G401.6 (cell line): ENCODE measurements at regions not wholly inside any gene's neighbourhood (a gene's known extent, or its start where the extent isn't known, plus 50 kb on each side); places are given as distances from the start of the nearest gene placed in this dataset.

Experiments used
- FAIRE-seq: peaks from 2 replicates; lab custom pipeline; 2012; peaks lifted over from hg19 to GRCh38; lab: Jason Lieb, UNC

DNA sequence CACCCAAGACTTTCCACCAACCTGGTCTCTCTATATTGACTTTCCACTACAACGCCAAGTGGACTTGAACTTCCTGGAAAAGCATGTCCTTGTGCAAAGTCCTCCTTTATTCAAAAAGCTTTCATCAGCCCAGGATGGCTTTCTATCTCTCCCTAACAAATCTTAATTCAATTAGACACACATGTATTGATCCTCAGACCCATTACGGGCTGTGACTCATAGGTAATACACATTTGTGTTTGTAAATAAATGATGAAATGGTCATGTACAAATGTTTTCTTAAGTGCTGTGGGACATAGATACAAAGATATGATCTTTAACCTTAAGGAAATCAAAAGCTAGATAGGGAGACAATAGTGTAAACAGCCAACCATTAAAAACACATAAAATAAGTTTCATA is 1189.7 kb downstream of the EFNB2 start:
- no peak for FAIRE-seq

DNA sequence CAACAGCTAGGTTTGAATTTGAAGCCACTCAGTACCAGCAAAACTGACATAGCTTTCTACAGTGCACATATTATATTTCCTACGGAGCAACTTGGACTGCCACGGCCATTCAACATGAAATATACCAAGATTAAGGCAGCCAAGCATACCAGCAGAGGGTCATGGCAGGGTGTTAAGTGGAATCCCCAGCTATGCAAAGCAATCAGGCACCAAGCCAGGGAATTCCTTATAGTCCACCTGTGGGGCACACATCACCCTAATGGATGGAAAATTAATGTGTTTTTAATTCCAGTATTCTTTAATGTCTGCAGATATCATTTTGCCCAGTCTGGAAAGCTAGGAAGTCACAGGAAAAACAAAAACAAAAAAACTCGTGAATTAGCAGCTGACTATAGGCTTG is 1190.3 kb downstream of the EFNB2 start:
- FAIRE-seq = no peak

GRCh38 chr13:105343134-105343806 is 1192.2 kb downstream of the EFNB2 start:
- no peak for FAIRE-seq

GRCh38 chr13:105342281-105342820 is 1193.1 kb downstream of the EFNB2 start:
- FAIRE-seq = no peak

DNA sequence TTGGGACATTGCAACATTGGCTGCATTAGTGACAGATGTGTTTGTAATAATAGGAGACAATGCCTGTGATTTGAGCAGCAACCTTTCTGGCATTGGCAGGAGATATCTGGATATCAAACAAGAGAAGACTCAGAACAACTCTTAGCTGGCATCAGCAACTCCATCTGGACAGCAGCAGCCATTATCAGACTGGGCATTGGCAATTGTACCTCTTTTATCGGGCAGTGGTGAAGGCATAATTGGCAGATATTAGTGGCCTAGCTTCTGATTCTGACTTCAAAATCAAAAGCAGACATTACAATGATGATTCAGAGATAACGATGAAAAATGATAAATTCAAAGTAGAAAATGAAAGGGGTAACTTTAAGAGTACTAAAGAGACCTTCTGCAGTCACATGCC is 1193.7 kb downstream of the EFNB2 start:
- no peak for FAIRE-seq

DNA sequence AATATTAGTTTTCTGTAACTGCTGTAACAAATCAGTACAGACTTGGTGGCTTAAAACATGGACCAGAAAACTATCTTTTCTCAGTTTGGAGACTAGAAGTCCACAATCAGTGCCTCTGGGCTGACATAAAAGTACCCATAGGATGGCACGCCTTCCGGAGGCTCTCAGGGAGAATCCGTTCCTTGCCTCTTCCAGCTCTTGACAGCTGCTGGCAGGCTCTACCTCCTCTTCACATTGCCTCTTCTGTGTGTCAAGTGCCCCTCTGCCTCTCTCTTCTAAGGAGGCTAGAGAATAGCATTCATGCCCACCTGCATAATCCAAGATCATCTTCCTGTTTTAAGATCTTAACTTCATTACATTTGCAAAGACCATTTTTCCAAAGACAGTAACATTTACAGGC is 1194.2 kb downstream of the EFNB2 start:
- no peak for FAIRE-seq

GRCh38 chr13:105340061-105340606 is 1195.3 kb downstream of the EFNB2 start:
- no peak for FAIRE-seq

DNA sequence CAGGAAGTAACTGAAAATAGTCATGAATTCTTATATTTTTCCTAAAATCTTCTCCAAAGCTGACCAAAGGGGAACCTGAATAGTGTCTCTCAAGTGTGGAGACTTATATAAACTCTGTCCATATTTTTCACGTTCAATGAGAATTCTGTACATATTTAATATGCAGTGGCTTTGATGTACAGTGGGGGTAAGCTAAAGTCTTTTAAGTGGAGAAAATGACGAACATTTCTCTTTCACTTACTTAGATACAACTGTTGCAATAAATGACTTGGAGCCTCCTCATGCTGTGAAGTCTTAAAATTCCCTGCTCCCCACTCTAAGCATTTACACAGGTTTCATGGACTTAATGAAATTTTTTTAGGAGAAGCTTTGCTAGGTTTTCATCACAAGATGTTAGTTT is 1196.7 kb downstream of the EFNB2 start:
- no peak for FAIRE-seq

DNA sequence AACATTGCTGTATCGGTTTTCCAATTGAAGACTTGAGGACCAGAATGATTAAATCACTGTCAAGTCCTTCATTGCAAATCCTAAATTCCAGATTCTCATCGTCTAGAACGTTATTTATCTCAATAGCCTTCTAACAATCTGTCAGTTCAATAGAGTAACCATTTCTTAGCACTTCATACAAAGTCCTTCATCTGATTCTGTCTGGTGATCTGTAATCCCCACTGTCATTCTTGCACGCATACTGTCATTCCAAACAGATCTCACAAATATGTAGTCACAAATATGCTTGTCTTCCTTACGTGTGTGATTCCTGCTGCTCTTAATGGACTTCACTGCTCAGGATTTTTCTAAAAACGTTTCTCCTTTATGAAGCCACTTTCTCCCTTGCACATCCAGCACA is 1197.5 kb downstream of the EFNB2 start:
- no peak for FAIRE-seq

DNA sequence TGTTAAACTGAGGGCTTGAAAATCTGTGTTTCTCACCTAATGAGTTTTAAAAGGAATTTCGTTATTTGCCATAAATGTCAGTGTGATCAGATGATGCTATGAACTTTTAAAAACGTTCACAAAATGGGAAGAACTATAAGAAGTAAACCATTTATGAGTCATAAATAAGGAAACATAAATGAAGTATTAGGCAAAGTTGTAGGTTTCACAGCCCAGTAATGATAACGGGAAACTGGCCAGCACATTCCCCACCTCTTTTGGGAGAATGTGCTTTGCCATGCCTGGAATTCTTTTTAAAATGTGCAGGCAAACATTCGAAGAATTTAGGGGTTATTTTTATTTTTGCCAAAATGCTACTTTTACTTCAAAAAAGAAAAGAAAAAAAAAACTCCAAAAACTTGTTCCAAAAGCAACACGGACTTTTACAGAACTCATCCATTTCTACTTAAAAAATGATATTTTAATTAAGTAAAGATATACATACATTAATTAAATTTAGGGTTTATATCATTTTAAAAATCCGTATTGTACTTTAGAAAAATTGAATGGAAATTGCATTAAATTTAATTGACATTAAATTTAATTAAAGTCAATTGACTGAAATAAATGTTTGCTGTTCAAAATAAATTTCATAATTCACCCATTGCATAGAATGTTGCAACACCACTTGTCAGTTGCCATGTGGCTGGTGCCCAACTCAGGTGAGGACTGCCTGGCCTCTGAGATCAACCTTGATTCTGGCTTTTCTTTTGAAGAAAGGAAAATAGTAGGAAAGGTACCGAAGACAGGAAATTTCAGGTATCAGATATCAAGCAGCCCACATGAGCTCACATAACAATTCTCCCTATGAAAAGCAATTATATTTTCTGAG is 1198.5 kb downstream of the EFNB2 start:
- FAIRE-seq = no peak

DNA sequence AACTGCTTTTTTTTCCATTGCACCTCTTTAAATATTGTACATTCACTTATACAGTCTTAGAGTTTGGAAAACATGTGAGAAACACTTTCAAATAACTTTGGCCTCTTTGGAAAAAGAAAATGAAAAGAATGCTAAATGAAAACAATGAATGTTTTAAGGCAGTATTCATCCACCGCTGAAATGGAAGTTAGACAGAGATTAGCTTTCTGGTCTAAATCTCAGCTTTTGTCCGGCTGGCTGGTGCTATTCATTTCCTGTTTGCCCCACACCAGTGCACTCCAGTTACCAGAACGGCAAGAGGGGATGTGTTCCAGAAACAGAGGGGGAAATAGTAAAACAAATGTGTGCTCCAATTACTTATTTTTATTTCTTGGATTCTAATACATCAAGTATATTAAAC is 1201.3 kb downstream of the EFNB2 start:
- no peak for FAIRE-seq

- FAIRE-seq = no peak
These were observed 1202.0 kb downstream of the EFNB2 start for GRCh38 chr13:105333416-105333815.

DNA sequence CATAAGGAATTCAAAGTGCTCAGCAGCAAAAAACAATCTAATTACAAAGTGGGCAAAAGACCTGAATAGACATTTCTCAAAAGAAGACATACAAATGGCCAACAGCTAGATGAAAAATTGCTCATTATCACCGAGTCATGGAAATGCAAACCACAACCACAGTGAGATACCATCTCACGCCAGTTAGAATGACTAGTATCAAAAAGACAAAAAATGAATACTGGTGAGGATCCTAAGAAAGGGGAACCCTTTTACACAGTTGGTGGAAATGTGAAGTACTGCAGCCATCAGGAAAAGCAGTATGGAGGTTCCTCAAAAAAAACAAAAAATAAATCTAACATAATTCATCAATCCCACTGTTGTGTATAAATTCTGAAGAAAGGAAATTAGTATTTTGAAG is 1206.1 kb downstream of the EFNB2 start:
- FAIRE-seq = no peak

GRCh38 chr13:105328212-105328611 is 1207.2 kb downstream of the EFNB2 start:
- FAIRE-seq = no peak

GRCh38 chr13:105327581-105328126 is 1207.8 kb downstream of the EFNB2 start:
- FAIRE-seq = no peak

GRCh38 chr13:105319875-105320274 is 1215.6 kb downstream of the EFNB2 start:
- no peak for FAIRE-seq

GRCh38 chr13:105316731-105317130 is 1218.7 kb downstream of the EFNB2 start:
- FAIRE-seq = no peak

DNA sequence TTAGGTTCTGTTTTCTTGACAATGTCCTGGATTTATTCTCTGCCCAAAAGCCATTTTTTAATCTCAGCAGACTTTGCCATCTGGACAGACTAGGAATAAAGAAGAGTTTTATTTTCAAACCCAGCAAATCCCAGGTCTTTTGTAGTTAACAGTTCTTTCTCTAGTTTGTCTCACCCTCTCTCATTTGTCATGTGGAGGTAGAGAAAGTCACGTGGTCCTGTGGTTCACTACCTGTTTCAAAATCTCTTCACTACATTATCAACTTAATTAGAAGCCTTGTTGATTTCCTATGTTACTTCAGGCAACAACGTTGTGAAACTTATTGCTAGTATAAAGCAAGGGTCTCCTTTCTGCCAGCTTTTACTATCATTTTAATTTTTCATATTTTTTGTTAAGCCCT is 1222.6 kb downstream of the EFNB2 start:
- no peak for FAIRE-seq

DNA sequence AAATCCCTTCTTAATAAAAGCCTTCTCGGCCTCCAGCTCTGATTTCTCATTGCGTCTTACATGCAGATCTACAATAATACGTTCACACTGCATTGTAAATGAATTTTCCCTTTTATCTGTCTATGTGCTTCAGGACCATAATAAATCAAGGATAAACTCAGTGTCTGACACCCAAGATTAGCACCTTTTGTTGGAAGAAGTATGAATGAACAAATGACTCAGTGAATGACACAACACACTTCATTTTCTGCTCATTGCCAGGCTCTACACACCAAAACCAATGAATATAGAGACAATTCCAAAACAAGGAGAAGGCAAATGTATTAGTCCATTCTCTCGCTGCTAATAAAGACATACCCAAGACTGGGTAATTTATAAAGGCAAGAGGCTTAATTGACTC is 1224.4 kb downstream of the EFNB2 start:
- FAIRE-seq = no peak

- no peak for FAIRE-seq
These were observed 1227.7 kb downstream of the EFNB2 start for GRCh38 chr13:105307776-105308175.

DNA sequence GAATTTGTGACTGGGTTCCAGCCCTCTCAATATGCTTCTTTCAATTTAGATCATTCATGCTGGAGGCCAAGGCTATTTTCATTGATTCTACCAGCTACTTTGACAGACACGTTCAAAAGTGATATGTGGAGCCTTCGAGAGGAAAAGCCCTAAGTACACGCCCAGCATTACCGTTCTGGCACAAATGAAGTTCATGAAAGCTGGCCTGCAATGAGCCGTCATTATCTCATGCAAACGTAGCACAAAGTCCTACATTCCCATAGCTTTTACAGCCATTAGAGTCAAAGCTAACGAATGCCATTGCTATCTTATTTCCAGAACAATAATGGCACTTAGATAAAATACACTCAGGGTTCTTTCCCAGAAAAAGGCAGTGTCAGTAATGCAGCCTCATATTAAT is 1237.6 kb downstream of the EFNB2 start:
- FAIRE-seq = no peak

GRCh38 chr13:105291987-105292386 is 1243.5 kb downstream of the EFNB2 start:
- FAIRE-seq = no peak

DNA sequence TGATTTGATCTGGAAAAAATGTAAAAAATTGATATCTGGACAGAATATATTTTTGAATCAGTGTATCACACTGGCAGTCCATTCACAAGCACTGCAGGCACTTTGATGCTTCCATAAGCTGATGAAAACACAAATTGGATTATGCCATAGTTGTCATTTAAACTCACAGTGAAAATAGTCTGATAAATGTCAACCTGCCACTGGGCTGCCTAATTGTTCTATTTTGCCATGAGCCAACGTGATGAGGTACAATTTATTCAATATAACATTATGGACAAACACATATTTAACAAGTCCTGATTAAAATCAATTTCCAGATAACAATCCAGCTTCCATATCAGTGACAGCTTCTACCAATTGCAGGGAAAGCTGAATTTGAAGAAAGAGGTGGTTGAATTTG is 1244.9 kb downstream of the EFNB2 start:
- FAIRE-seq = no peak
